ENCODE measurements at regions not wholly inside any gene's neighbourhood (a gene's known extent, or its start where the extent isn't known, plus 50 kb on each side); places are given as distances from the start of the nearest gene placed in this dataset.

DNA sequence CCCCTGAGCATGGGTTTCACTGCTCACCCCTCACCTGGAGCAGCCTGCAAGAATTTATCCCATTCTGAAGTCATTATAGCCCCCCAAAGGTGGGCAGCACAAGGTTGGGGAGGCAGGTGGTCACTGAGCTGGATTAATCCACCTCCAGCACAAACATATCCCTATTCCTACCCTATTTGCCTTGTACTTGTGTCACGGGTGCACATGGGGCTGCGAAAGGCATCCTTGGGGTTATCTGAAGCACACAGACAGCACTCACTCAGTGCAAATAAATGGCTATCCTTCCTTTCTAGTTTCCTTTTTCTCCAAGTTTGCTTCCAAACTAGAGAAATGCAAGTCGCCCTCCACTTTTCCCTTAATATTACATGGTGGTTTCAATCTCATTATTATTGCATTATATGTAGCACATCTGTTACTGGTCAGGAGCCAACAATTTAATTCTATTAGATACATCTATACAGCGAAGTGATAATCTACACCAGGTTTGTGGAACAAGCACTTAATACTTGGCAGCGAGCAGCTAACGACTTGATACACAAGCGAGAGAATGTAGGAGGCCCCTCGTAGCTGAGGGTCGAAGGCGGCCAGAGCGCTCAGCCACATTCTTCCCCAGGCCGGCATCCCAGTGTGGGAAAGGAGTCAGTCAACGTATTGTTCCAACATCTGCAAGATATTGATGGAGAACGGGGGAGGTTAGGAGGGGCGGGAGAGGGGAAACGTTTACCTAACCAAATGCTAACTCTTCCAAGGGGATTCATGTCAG, 121.3 kb upstream of the HABP2 start:
- ATAC-seq, result no peak

GRCh38 chr10:113433711-113434110, 119.1 kb upstream of the HABP2 start:
- DNase-seq (ENCODE audit: low spot score) (no peak), ATAC-seq (peak; percentile 14)

More for the DNA sequence above, 121.3 kb upstream of the HABP2 start:
- no peak for DNase-seq (ENCODE audit: low spot score)

- no peak for DNase-seq (ENCODE audit: low spot score)
- peak; percentile 86 for ATAC-seq
Observed at GRCh38 chr10:113434315-113434714, 118.5 kb upstream of the HABP2 start.

DNA sequence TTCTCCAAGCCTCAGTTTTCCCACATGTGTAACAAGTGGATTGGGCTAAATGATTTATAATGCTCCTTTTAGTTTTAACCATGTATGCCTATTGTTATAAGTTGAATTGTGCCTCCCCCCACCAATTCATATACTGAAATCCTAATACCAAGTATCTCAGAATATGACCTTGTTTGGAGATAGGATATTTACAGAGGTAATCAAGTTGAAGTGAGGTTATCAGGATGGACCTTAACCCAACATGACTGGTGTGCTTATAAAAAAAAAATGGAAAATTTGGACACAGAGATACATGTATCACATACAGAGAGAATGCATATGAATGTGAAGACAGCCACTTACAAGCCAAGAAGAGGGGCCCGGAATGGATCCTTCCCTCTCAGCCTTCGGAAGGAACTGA, 117.9 kb upstream of the HABP2 start:
- peak; percentile 51 for ATAC-seq
- no peak for DNase-seq (ENCODE audit: low spot score)

- no peak for ATAC-seq
Observed at GRCh38 chr10:113435881-113436280, 117.0 kb upstream of the HABP2 start.

GRCh38 chr10:113436851-113437250, 116.0 kb upstream of the HABP2 start:
- no peak for ATAC-seq

More at GRCh38 chr10:113435881-113436280, 117.0 kb upstream of the HABP2 start:
- no peak for DNase-seq (ENCODE audit: low spot score)

GRCh38 chr10:113438652-113439051, 114.2 kb upstream of the HABP2 start:
- DNase-seq (ENCODE audit: low spot score) (no peak), ATAC-seq (no peak)

More at GRCh38 chr10:113436851-113437250, 116.0 kb upstream of the HABP2 start:
- DNase-seq (ENCODE audit: low spot score), result no peak

DNA sequence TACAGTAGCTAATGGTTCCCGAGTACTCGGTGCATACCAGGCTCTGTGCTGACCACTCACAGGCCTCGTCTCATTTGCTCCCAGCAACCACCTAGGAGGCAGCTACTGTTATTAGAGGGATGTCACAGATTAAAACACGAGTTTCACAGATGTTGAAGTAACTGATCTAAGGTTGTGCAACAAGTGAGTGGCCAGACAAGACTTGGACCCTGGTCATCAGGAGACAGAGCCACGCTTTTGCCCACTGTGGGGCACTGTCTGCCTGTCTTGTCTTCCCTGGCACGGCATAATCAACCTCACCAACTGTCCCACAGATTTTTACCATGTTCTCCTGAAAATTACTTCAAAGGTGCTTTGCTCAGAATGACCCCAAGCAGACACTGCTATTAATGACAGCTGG, 111.6 kb upstream of the HABP2 start:
- ATAC-seq (peak; percentile 97), DNase-seq (ENCODE audit: low spot score) (peak; percentile 74)

DNA sequence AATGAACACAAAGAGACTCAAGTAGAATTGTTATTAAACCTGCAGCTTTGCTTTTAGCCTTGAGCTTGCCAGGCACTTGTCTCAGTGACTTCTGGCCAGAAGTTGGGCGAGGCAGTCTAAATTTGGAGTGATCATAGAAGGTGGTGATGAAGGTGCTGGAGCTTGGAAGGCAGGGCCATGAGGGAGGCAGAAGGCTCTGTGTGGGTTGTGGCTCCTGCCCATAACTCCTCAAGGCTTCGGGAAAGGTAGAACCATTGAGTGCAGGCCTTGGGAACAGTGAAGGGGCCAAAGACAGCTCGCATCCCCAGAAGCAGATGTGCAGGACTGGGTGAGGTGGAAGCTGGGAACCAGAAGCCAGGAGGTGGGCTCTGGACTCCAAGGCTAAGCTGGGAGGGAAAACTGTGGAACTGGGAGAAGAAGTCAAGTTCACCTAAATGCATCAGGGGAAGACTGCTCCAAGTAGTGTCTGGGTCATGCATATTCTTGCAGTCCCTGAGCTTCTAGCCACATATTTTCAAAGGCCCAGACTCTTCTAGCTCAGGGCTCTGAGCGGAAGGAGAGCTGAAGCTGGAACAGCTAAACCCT, 111.1 kb upstream of the HABP2 start:
- DNase-seq (ENCODE audit: low spot score) (no peak), ATAC-seq (no peak)

GRCh38 chr10:113442336-113442735, 110.5 kb upstream of the HABP2 start:
- ATAC-seq (no peak), DNase-seq (ENCODE audit: low spot score) (no peak)

DNA sequence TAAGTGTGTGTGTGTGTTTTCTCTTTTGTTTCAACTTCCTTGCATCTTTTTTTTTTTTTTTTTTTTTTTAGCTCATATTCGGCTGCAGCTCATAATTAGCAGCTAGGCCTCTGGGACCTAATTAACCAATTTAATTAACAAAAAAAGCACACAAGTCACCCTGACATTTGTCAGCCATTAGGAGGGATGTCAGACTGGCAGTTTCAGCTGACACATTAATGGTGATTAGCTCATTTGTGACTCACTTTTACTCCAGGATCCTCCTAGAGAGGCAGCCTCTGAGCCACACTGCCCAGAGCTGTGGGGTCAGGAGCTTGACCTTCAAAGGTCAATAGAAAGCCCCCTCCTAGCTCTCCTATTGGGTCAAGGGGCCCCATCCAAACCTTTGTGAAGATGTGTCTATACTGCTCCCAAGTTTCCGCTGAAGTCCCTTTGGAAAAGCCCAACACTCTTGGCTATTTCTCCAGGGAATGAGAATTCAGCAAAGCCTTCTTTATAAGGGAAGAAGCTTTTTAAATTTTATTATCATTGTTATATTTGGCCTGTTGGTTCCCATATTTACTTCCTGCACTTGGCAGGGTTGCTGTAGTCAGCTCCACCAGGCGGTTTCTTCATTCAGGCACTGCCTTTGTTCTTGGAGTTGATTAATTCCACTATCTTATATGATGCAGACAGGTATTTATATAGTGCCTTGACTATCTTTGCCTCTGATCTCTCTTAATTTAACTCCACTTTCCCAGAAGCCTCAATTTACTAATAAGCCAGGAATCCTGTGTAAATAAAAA, 109.5 kb upstream of the HABP2 start:
- DNase-seq (ENCODE audit: low spot score), result no peak
- no peak for ATAC-seq

GRCh38 chr10:113444766-113445365, 108.0 kb upstream of the HABP2 start:
- no peak for DNase-seq (ENCODE audit: low spot score)

GRCh38 chr10:113445736-113446135, 107.1 kb upstream of the HABP2 start:
- ATAC-seq, result no peak

More at GRCh38 chr10:113444766-113445365, 108.0 kb upstream of the HABP2 start:
- ATAC-seq, result no peak

DNA sequence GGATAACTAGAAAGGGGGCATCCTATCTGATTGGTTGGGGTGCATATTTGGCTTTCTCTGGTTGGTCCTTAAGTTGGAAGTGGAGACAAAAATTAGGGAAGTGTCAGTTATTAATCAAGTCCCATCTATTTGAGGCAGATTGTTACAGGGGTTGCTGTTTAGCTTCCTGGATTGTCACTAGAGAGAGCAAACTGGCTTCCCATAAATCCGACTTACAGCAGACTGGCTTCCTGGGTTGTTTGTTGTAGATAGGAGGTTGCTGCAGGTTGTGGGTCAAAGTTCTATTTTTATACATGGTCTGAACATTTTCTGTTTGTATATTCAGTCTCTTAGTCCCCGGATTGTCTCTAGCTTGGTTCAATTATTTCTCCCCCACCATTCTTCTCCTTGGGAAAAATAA, 106.1 kb upstream of the HABP2 start:
- ATAC-seq (peak; percentile 90), DNase-seq (ENCODE audit: low spot score) (no peak)

More at GRCh38 chr10:113445736-113446135, 107.1 kb upstream of the HABP2 start:
- no peak for DNase-seq (ENCODE audit: low spot score)

- DNase-seq (ENCODE audit: low spot score) (no peak), ATAC-seq (peak; percentile 48)
Observed at GRCh38 chr10:113447278-113447677, 105.6 kb upstream of the HABP2 start.

- DNase-seq (ENCODE audit: low spot score) (no peak), ATAC-seq (no peak)
Observed at GRCh38 chr10:113449006-113449695, 103.7 kb upstream of the HABP2 start.

DNA sequence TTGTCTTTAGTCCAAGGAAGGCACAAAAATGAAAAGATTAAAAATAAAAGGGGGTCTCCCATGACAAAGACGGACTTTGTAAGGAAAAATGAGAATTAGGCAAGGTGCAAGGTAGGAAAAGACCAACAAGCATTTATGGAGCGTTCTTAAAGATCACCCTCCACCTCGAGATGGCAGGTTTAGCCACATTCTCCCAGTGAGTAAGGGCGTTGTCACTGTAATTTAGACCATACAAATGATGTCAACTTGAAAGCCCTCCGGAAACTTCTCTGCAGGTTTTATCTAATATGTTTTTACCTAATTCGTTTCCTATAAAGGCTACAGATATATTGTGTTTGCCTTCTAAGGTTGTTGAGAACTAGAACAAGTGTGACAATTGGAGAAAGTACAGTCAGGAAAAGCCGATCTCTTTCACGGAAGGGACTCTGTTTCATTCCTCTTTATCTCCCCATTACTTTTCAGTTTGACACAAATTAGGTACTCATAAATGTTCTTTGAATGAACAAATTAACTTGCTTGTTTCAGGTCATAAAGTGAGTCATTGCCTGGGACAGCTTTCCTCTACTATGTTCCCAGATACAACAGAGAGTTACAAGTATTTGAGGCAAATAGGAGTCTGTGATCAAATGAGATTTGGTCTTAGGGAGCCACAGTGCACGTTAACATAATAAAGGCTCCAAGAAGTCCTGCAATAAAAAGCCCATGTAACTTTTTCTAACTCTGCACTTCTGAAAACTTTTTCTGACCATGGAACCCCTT, 102.6 kb upstream of the HABP2 start:
- ATAC-seq (no peak), DNase-seq (ENCODE audit: low spot score) (no peak)

DNA sequence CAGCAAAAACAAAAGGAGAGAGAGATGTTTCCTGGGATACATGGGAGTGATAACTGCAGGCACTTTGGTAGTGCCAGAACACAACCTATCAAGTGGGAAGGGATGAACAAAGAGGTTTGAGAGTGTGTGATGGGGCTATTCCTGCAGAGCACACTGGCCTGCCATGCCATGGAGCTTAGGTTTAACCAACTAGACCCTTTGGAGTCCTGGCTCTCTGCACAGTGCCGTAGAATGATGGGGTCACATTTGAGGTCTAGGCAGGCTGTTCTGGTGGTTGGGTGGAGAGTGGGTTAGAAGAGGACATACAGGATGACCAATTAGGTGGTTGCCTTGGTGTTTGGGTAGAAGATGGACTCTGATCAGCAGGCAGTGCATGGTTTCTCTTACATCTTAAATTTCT, 101.9 kb upstream of the HABP2 start:
- ATAC-seq (no peak), DNase-seq (ENCODE audit: low spot score) (no peak)

DNA sequence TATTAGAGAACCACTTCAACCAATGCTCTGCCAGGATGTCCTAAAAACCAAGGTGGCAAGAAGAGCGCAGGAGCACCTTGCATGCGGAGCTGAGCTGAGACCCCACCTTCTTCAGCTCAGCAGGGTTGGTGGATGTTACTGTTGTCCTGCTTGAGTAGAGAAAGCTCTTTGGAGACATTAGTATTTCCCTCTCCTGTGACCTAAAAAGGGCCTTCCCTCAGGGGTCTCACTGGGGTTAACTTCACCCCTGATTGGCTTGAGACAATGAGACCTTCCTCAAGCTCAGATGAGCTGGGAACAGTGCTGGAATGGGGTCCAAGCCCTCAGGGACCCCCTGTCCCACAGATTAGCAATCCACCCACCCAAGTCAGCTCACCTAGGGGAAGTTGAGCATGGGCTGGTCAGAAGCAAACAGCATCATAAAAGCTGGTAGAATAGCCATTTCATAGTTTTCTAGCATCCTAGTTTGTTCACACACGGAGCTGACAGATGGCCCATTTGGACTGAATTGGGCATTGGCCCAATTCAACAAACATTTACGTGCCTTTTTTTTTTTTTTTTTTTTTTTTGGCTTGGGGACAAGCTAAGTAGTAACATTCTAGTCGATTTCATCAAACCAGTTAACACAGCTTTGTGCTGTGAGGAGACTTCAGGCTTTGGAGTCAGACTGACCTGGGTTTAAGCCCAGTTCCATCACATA, 100.6 kb upstream of the HABP2 start:
- ATAC-seq, result no peak
- no peak for DNase-seq (ENCODE audit: low spot score)
